ENCODE measurements at regions not wholly inside any gene's neighbourhood (a gene's known extent, or its start where the extent isn't known, plus 50 kb on each side); places are given as distances from the start of the nearest gene placed in this dataset.

GRCh38 chr7:119890631-119891030 lies 382.3 kb upstream of the KCND2 start:
- TF ChIP-seq CTCF (IDR thresholded peaks at IDR 0.05 in 4 of 5, conservative IDR thresholded peaks at IDR 0.05 in 1 of 5) (no peak), POLR2A (IDR thresholded peaks at IDR 0.05) (no peak)

Measured in gastrocnemius medialis (tissue), 4 donors.